GM21367 (cell line): ENCODE measurements at regions not wholly inside any gene's neighbourhood (a gene's known extent, or its start where the extent isn't known, plus 50 kb on each side); places are given as distances from the start of the nearest gene placed in this dataset.
"Not testable (repeated sequence)": the region's sequence is repeated elsewhere in the genome, so short reads cannot be mapped to it uniquely, and the experiment has no call there.

Experiments
- ATAC-seq: cut with Tn5 transposase; IDR thresholded peaks from one replicate; pipeline ENCODE4 v1.9.1; 2021; ENCODE audit not compliant: unreplicated experiment

DNA sequence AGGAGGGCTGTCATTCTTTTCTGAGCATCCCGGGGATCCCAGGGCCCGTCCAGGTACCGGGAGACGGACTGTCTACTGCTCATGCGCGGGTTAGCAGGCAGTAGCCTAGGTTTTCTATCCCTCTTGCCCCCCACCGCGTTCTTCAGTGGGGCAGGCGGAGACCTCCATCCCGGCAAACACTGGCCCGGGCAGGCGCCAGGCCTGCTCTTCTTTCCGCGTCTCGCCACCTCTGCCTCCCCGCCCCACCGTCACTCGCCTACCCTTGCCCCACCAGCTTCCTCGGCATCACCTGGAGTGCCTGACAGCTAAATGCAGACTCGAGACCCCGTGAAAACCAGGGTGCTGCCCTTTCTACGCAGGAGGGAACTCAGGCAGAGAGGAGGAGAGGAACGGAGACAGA, 1937.7 kb upstream of the DEFB115 start:
- ATAC-seq, result no peak

DNA sequence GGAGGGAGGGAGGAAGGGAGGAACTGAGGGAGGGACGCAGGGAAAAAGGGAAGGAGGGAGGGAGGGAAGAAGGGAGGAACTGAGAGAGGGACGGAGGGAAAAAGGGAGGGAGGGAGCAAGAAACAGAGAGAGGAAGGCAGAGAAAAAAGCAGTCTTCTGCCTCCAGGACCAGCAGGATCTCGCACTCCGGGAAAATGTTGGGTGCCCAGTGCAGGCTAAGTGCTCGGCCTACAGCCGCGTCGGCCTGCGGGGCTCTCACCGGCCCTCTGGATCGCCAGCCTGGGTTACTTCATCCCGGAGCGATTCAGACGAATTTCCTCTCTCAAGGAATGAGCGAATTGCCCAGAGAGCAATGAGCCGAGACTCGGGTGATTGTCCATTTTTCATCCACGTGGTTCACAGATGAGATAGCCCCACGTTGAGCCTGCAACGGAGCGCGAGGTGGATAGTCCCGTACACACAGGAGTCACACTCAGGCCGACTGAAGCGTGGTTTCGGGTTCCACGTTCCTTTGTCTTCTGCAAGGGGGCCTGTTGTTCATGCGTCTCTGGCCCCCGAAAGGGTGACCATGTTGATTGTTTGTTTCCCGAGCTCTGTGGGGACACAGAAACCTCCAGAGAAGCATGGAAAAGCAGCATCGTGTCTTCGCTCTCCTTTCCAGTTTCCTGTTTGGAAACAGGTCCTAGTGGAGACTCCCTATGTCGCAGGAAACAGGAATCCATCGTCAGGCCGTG, 1937.1 kb upstream of the DEFB115 start:
- not testable (repeated sequence) for ATAC-seq

GRCh38 chr20:29323631-29324515, 1933.6 kb upstream of the DEFB115 start:
- not testable (repeated sequence) for ATAC-seq

DNA sequence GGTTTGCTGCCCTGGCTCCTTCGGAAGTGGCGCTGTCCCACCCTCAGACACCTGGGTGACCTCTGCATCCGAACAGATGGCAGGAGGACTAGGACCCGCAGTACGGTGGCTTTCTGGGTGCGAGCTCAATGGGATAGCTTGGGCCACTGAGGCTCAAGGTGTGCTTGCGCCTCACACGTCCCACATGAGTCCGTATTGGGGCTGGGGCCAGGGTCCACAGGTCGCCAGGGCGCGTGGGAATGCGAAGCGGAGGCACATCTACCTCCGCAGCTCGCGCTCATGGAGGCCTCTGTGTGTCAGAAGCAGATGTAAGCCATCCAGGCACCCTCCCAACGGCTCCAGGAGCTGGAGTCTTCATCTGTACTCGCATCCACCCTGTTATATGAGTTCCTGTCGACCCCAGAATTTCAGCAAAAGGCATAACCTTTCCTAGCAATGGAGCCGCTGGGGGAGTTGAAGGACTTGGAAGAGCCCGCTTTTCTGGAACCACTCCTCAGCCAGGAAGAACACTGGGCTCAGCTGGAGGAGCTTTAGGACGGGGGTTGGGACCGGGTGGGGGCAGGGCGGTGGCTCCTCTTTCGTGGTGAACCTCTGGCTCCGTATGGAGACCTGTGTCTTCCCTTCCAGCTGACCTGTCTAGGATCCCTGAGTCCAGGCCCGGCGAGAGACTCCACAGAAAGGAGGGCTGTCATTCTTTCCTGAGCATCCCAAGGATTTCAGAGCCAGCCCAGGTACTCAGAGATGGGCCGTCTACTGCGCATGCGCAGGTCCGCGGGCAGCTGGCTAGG, 1932.8 kb upstream of the DEFB115 start:
- ATAC-seq, result not testable (repeated sequence)

- no peak for ATAC-seq
Observed at GRCh38 chr20:29325304-29325640, 1932.2 kb upstream of the DEFB115 start.

DNA sequence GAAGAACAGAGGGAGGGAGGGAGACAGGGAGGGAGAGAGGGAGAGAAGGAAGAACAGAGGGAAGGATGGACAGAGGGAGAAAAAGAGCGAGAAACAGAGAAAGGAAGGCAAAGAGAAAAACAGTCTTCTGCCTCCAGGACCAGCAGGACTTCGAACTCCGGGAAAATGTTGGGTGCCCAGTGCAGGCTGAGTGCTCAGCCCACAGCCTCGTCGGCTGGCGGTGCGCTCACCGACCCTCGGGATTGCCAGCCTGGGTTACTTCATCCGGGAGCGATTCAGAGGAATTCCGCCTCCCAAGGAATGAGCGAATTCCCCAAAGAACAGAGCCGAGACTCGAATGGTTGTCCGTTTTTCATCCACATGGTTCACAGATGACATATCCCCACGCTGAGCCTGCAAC, 1931.7 kb upstream of the DEFB115 start:
- ATAC-seq, result not testable (repeated sequence)

- ATAC-seq, result no peak
Observed at GRCh38 chr20:29326376-29327070, 1930.9 kb upstream of the DEFB115 start.

- ATAC-seq, result not testable (repeated sequence)
Observed at GRCh38 chr20:29327600-29328420, 1929.7 kb upstream of the DEFB115 start.

DNA sequence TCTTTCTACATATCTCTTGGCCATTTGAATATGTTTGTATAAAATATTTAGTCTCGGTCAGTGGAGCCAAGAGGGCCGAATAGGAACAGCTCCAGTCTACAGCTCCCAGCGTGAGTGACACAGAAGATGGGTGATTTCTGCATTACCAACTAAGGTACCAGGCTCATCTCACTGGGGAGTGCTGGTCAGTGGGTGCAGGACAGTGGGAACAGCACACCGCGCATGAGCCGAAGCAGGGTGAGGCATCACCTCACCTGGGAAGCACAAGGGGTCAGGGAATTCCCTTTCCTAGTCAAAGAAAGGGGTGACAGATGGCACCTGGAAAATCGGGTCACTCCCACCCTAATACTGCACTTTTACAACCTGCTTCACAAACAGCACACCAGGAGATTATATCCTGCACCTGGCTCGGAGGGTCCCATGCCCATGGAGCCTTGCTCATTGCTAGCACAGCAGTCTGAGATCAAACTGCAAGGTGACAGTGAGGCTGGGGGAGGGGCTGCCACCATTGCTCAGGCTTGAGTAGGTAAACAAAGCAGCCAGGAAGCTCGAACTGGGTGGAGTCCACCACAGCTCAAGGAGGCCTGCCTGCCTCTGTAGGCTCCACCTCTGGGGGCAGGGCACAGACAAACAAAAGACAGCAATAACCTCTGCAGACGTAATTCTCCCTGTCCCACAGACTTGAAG, 1926.9 kb upstream of the DEFB115 start:
- ATAC-seq, result not testable (repeated sequence)

- ATAC-seq, result no peak
Observed at GRCh38 chr20:29349836-29350235, 1907.6 kb upstream of the DEFB115 start.

GRCh38 chr20:29375937-29376336, 1881.5 kb upstream of the DEFB115 start:
- ATAC-seq, result not testable (repeated sequence)

- not testable (repeated sequence) for ATAC-seq
Observed at GRCh38 chr20:29392853-29393252, 1864.6 kb upstream of the DEFB115 start.

GRCh38 chr20:29408034-29408695, 1849.3 kb upstream of the DEFB115 start:
- no peak for ATAC-seq

DNA sequence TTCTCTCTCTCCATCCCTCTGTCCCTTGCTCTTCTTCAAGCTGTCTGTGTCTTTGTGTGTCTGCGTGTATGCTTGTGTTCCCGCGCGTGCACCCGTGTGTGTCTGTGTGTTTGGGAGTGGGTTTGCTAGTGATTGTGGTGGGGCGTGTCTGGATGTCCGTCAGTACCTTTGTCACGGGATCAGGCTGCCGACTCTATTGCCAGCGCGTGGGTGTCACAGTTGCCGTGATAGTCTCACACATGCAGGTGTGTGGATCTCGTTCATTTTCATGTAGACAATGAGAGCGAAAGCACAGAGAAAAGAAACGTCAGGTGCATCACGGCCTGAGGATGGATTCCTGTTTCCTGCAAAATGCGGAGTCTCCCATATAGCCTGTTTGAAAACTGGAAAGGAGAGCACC, 1848.8 kb upstream of the DEFB115 start:
- ATAC-seq, result not testable (repeated sequence)

DNA sequence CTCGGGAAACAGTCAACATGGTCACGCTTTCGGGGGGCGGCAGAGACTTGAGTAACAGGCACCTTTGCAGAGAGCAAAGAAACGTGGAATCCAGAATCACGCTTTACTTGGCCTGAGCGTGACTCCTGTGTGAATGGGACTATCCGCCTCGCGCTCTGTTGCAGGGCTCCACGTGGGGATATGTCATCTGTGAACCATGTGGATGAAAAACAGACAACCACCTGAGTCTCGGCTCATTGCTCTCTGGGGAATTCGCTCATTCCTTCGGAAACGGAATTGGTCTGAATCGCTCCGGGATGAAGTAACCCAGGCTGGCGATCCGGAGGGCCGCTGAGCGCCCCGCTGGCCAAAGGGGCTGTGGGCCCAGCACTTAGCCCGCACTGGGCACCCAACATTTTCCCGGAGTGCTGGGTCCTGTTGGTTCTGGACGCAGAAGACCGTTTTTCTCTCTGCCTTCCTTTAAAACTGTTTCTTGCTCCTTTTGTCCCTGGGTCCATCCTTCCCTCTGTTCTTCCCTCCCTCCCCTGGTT, 1848.2 kb upstream of the DEFB115 start:
- ATAC-seq, result not testable (repeated sequence)

DNA sequence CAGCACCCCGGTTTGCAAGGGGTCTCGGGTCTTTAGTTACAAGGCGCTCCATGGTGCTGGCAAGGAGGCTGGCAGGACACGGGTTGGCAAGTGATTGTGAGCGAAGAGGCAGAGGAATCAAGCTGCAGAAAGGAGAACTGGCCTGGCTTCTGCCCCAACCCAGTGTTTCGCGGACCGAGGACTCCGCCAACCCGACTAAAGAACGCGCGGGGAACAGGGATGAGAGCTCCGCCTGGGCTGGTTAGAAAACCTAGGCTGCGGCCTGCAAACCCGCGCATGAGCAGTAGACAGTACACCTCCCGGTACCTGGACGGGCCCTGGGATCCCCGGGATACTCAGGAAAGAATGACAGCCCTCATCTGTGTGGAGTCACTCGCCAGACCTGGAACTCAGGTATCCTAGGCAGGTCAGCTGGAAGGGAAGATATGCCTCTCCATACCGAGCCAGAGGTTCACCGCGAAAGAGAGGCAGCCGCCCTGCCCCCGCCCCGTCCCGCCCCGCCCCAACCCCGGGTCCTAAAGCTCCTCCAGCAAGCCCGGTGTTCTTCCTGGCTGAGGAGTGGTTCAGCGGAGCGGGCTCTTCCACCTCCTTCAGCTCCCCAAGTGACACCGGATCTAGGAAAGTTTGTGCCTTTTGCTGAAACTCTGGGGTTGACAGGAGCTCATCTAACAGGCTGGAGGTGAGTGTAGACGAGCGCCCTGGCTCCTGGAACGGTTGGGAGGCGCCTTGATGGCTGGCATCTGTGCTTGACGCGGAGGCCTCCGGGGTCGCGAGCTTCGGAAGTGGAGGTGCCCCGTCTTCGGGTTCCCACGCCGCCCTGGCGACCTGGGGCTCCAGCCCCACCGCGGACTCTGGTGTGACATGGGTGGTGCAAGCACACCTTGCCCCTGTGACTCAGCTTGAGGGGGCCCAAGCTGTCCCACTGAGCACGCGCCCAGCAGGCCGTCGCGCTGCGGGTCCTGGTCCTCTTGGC, 1847.3 kb upstream of the DEFB115 start:
- no peak for ATAC-seq

- no peak for ATAC-seq
Observed at GRCh38 chr20:29410806-29411457, 1846.5 kb upstream of the DEFB115 start.
